ENCODE measurements at regions not wholly inside any gene's neighbourhood (a gene's known extent, or its start where the extent isn't known, plus 50 kb on each side); places are given as distances from the start of the nearest gene placed in this dataset.
"Not testable (repeated sequence)": the region's sequence is repeated elsewhere in the genome, so short reads cannot be mapped to it uniquely, and the experiment has no call there.

DNA sequence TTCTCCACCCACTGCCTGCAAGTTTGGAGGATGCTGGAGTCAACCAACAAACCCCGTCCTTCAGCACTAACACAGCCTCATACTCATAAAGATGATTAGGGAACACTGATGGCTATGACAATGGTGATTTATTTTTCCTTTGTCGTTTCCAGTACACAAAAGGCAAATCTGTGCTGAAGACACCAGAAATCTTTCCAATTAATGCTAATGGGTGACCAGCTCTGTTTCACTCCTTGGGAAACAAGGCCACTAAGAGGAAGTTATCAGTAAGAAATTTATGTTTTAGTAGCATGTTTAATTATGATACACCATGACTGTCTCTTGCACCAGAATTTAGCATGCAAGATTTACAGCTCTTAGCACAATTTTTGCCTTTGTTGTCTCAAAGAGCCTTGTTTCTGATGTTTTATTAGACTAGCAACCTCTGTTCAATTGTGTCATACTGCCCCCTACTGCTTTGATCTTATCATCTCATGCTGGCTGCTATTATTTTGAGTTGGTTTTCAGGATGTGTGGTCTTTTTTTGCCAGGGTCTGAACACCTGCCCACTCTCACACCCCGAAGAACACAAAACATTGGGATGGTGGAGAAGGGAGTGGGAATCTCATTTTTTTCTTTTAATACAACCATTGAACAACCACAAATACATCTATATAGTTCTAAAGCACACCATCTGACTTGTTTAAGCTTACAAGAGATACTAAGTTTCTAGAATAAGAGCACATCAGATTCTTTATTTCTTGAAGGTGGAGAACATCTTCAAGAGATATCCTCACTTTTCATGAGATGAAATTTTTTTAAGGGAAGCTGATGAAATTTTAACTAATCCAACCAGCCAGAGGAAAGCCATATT lies 160.9 kb downstream of the SPTSSA start:
- DNase-seq (ENCODE audit: low read depth in 2 of 2), result no peak

GRCh38 chr14:34300330-34300729 lies 161.7 kb downstream of the SPTSSA start:
- DNase-seq (ENCODE audit: low read depth in 2 of 2), result no peak

GRCh38 chr14:34299360-34299759 lies 162.7 kb downstream of the SPTSSA start:
- DNase-seq (ENCODE audit: low read depth in 2 of 2), result no peak

- no peak for DNase-seq (ENCODE audit: low read depth in 2 of 2)
Measured at GRCh38 chr14:34297786-34298520, 164.1 kb downstream of the SPTSSA start.

GRCh38 chr14:34283590-34283989 lies 178.4 kb downstream of the SPTSSA start:
- DNase-seq (ENCODE audit: low read depth in 2 of 2), result no peak

- DNase-seq (ENCODE audit: low read depth in 2 of 2), result no peak
Measured at GRCh38 chr14:34277191-34277590, 184.8 kb downstream of the SPTSSA start.

- DNase-seq (ENCODE audit: low read depth in 2 of 2), result no peak
Measured at GRCh38 chr14:34275530-34275929, 186.5 kb downstream of the SPTSSA start.

DNA sequence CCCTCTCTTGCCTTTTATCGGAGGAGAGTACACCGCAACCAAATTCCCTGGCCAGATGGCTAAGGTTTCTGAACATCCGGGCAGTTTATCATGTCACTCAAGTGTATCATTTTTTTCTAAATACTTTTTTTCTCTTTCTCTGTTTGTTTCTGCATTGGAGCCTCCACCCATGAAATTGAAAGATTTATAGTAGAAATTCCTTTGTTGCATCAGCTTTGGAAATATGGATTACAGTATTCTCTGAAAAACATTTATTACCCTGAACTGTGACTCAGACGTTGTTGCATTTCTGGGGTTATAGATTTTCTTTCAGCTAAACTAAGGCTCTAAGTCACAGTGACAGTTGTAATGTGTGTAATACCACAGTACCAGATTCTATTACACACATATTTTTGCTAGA lies 187.0 kb downstream of the SPTSSA start:
- DNase-seq (ENCODE audit: low read depth in 2 of 2), result no peak

GRCh38 chr14:34273716-34274115 lies 188.3 kb downstream of the SPTSSA start:
- not testable (repeated sequence) for DNase-seq (ENCODE audit: low read depth in 2 of 2)

DNA sequence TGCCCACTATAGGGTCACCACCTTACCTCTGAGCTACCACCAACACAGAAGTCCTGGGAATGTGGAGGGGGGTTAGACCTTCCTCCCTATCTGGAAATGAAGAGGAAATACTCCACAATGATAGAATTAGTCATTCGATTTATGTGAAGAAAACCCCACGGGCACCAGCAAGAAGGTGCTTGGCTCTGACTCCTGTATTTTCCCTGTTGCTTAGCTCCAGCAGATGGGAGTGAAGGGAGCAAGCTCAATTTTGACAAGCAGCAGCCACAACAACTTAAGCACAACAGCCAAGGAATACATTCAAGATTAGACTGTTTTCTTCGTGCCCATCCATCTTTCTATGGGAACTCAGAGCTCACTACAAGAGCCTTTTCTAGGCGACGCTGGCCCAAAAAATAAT lies 191.7 kb downstream of the SPTSSA start:
- no peak for DNase-seq (ENCODE audit: low read depth in 2 of 2)

GRCh38 chr14:34266344-34266743 lies 195.7 kb downstream of the SPTSSA start:
- DNase-seq (ENCODE audit: low read depth in 2 of 2), result no peak

DNA sequence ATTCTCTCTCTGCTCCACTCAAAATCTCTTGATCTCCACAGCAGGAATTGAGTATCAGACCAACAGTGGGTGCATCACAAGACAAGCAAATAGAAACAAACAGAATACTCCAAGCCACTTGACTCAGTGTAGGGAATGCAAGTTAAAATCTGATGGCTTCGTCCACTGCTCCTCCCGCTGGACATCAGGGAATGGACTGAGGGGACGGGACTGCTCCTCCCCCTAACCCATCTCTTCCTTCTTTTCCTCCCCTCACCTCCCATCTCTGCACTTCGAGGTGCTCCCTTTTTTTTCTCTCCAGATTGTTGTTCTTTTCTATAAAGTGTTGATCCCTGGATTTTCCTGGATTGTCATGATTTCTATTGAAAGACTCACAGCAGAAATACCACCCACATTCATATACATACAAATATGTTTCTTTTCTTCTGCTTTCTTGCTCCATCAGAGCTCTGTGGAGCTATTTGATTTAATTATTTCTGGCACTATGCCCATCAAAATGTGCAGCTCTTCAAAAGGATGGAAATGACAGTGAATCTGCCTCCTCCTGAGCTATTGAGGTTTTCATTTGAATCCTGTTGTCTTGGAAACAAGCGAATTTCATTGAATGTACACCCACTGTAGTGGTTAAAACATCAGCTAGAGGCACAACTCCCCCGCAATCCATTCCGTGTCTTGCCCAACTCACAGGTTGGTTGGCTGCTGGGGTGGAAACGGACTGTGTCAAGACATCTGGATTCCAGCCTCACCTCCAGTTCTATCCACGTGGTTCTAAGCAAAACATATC lies 199.7 kb downstream of the SPTSSA start:
- DNase-seq (ENCODE audit: low read depth in 2 of 2), result no peak

DNA sequence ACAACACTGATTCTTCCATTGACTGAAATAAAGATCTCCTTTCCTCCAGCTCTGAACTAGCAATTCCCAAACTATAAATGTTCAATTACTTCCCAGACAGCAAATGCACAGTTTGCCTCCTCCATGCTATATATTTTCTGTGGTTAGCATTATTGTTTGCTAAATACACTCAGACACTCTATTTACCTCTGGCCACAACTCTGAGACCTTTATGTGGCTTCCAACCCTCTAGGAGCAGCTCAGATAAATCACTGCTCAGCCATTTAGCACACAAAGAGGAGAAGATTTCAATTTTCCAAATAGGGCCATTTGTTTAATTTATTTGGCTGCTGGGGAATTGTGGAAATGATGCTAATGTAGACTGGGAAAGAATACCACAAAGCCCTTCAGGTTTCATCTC lies 202.0 kb downstream of the SPTSSA start:
- no peak for DNase-seq (ENCODE audit: low read depth in 2 of 2)

DNA sequence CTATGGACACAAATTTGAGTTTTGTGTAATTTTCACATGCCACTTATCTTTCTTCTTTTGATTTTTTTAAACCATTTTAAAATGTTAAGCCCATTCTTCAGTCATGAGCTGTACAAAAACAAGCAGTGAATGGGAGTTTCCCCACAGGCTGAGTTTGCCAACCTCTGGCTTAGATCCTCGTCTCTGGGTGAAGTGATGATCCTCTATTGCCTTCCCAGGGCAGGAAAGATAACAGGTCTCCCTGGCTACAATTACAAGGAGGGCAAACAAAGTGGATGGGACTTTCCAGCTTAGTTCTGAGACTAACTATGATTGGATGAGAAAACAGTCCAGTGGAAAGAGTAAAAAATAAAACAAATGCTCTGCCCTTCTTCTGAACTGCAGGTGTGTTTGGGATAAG lies 203.7 kb downstream of the SPTSSA start:
- DNase-seq (ENCODE audit: low read depth in 2 of 2), result no peak

DNA sequence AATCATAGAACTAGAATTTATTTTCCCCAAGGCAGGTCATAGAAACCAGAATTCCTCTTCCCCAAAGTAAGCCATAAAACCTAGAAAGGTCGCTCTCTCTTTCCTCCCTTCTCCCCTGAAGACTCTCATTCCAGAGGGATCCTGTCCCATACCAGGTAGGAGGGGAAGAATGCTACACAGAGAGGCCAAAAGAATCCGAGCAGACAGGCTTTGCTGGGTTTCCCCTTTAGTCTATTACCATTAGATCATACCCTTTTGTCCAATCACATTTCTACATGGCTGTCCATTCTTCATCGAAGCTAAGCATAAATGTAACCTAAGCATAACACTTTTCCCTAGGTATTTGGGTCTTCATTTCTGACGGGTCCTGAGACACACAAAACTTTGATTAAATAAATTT lies 204.5 kb downstream of the SPTSSA start:
- no peak for DNase-seq (ENCODE audit: low read depth in 2 of 2)

- DNase-seq (ENCODE audit: low read depth in 2 of 2), result no peak
Measured at GRCh38 chr14:34256223-34256622, 205.8 kb downstream of the SPTSSA start.

DNA sequence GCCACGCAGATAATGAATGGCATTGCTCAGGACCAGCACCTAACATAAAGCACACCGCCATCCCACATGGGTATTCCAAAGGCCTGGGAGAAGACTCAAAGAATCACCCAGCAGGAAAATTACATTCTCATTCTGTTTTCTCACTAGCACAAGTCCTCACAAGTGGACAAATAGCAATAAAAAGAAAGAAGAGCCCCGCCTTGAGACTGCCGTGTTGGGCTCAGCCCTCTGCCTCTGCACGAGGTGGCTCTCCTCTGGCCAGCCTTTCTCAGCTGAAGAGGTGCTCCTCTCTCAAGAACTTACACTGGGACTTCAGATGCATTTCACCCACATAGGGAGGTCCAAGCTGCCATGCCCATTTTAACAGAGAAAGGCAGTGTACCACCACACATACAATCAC lies 207.5 kb downstream of the SPTSSA start:
- no peak for DNase-seq (ENCODE audit: low read depth in 2 of 2)

DNA sequence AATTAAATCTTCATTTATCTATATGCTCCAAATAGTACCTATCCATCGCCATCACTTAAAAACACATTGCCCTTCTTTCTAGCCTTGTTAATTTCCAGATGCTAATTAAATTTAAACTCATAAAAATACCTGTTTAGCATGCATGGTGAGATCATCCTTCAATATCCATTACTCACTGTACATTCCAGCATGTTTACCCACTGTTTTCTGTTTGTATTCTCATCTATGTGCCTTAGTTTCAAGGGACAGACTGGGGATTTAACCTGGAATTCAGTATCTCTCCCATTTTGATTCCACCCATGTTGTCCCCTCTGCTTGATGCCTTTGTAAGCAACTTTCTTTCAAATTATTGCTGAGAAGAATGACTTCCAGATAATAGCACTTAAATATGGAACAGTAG lies 208.0 kb downstream of the SPTSSA start:
- DNase-seq (ENCODE audit: low read depth in 2 of 2), result no peak

DNA sequence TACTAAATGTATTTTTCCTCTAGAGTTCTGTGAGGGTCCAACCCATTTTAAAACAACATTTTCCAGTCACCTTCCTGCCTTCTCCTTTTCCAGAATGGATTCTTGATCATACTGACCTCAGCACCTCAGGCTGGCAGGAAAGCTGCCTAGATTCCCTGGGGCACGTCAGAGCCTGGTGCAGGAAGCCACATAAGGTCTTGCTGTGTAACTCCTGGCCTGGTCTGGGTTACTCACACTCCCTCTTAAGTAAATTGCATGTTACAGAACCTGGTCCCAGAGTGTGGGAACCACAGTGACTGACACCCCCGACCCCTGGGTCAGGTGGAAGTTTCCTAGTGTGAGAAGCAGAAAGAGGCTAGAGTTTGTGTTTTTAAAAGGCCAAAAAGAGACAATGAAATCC lies 209.8 kb downstream of the SPTSSA start:
- no peak for DNase-seq (ENCODE audit: low read depth in 2 of 2)

DNA sequence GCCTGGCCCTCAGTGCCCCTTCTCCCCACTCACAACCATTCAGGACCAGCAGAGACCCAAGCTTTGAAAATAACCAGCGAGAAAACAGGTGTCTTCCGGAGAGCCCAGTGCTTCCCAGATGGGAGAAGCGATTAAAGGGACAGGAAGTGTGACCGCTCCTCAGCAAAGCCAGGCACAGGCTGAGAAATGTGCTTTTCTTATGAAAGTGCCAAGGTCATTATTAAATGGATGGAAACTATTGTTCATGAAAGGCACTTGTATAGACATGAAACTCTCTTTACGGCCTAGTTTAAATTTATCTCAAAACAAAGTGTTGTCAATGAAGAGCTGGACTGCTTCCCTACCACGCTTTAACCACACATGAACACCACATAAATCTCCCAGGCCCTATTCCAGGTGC lies 210.4 kb downstream of the SPTSSA start:
- DNase-seq (ENCODE audit: low read depth in 2 of 2), result no peak

- DNase-seq (ENCODE audit: low read depth in 2 of 2), result no peak
Measured at GRCh38 chr14:34250959-34251358, 211.1 kb downstream of the SPTSSA start.

- no peak for DNase-seq (ENCODE audit: low read depth in 2 of 2)
Measured at GRCh38 chr14:34247605-34248004, 214.4 kb downstream of the SPTSSA start.
